ENCODE measurements at regions not wholly inside any gene's neighbourhood (a gene's known extent, or its start where the extent isn't known, plus 50 kb on each side); places are given as distances from the start of the nearest gene placed in this dataset.

- TF ChIP-seq CTCF (IDR thresholded peaks at IDR 0.05): no peak
- TF ChIP-seq POLR2A (IDR thresholded peaks at IDR 0.05): no peak
Observed at GRCh38 chr1:201752333-201752732, 76.6 kb upstream of the IPO9 start.
